ENCODE measurements at regions not wholly inside any gene's neighbourhood (a gene's known extent, or its start where the extent isn't known, plus 50 kb on each side); places are given as distances from the start of the nearest gene placed in this dataset.
A peak's percentile ranks its signal among the peaks of the same experiment; 100 is the strongest.

DNA sequence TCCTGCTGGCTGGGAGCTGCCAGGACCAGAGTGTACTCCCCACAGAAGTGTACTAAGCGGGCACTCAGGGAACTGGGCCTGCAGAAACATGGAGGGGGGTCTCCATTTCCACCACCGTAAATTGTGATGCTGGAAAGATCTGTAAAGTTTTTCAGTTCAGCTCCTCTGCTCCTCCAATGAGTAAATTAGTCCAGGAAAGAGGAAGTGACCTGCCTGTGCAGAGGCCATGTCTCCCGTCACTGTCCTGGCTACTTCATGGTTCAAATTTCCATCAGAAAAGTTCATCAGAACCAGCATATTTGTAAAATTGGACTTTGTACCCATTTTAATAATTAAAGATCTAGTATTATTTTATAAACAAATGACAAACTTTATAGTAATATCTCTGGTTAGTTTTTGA, 226.7 kb upstream of the THBS1 start:
- no peak for DNase-seq (ENCODE audit: low spot score)

DNA sequence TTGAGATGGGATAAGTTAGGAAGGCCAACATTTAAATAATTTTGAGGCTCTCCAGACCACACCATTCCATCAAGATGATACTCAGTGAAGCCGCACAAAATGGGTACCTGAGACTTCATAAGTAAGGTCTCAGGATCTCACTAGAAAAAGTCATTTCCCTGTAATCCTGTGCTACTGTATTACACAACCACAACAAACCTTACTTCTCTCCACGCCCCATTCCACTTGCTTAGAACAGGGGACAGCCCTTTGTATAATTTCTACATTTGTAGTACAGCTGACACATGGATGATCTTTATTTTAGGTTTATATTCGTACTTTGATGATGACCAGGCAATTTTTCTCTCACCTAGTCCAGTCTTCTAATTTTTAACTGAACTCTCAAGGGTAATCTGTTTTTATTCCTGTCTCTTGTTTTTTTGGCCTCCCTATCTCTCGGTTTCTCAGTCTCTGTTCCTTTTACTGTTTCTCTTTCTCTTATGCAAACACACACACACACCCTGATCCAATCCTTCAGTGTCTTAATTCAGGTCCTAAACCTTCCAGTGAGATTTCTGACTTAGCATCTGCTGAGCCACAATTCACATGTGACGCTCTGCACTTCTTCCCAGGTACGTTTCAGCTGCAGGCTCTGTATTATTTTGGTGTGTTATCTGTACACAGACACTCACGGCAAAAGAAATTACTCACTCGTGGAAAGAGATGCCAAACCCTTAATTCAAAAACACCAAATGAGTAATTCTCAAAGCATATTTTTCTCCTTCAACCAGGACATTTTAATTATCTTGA, 223.2 kb upstream of the THBS1 start:
- no peak for DNase-seq (ENCODE audit: low spot score)

DNA sequence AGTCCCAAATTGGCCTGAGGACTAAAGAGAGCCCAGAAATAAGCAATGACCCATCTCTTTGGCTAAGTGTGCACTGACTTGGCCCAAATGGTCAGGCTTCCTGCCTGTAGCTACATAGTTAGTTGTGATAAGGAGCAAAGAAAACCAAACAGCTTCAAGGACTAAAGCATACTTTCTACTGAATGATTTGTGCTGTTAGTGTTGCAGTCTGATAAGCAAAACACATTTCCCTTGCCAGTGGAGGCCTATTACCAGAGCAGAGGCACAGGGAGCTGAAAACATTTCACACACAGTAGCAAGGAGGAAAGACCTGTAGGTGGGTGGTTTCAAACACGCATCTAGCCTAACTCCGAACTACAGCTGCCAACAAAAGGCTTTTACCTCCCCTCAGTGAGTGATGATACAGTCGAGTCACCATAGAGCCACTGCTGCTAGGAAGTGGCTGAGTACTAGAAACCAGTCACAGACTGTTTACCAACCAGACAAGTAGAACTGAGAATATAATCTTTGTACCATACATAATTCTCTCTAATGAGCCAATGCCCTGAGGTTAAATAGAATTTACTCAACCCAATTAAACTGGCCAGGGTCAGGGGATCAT, 222.3 kb upstream of the THBS1 start:
- DNase-seq (ENCODE audit: low spot score) = no peak

DNA sequence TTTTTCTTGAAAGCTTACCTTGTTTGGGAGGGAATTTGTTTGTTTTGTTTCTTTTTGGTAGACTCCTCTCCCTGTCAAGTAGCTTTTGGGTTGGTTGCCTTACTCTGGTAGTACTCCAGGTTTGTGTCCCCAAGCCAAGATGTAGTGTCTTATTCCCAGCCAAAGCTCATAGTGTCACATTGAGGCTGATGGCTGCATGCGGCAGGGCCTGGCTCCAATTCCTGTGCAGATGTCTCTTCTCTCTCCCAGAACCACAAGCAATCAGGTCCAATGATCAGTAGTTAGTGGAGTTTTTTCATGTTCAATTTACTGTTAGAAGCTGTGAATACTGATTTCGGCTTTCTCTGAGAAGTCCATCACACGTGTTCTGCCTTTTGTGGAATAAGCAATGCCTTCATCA, 221.1 kb upstream of the THBS1 start:
- no peak for DNase-seq (ENCODE audit: low spot score)

DNA sequence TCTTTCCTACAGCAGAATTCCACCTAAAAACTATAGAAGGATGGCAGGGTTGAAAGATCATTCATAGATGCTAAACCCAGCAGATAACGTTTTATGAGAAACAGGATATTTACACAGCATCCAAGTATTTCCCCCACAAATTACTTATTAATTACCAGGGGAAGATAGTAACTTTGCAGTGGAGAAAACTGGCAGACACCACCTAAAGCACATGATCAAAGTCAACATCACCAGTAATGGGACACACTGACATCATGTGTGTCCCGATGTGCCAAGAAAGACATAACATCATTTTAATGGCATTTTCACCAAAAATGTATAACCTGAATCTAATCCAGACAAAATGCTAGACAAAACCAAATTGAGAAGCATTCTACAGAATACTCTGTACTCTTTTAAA, 220.4 kb upstream of the THBS1 start:
- DNase-seq (ENCODE audit: low spot score) = no peak

DNA sequence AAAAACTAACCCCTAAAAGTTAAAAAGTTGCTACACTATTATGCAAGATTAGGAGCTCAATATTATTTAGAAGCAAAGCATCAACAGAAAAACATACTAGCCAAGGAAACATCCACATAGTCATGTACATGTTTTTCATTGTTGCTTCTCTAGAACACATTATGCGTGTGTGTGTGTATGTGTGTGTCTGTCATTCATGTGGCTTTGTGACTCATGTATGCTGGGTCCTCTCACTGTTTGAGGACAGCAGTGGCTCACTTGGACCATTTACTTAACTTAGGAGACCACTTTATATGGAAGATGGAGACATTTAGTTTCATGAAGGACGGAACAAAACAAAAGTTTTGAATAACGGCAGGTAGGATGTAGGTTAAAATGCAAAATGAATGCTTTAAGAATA, 219.4 kb upstream of the THBS1 start:
- DNase-seq (ENCODE audit: low spot score) = no peak

DNA sequence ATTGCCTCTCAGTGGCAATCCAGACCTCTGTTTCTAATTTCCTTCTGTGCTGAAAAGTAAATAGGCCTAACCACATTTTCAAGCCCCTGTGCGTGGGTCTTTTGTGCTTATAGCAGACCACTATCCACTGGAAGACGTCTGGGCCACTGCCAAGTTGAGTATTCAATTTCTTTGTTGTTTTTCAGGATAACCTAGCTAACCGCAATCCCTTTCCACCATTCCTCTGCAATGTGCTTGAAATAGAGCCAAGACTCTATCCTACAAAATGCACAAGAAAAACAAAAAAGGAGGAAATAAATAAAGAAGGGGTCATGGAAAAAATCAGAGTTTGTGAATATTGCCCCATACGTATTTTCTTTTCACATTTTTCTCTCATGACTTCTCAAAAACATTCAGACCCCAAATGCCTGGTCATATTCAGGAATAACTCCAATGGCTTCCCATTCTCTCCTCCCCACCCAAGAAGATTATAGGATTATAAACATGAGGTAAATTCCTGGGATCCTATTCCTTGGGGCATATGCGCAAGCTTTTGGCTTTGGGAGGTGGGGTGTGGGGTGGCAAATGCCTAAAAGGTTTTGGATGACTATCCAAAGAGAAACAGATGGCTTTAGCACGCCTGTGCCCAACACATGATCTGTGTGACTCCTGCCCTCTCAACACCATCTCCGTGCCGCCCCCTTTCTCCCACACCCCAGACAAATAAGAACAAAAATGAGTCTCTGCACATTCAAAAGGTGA, 217.9 kb upstream of the THBS1 start:
- DNase-seq (ENCODE audit: low spot score) = no peak

DNA sequence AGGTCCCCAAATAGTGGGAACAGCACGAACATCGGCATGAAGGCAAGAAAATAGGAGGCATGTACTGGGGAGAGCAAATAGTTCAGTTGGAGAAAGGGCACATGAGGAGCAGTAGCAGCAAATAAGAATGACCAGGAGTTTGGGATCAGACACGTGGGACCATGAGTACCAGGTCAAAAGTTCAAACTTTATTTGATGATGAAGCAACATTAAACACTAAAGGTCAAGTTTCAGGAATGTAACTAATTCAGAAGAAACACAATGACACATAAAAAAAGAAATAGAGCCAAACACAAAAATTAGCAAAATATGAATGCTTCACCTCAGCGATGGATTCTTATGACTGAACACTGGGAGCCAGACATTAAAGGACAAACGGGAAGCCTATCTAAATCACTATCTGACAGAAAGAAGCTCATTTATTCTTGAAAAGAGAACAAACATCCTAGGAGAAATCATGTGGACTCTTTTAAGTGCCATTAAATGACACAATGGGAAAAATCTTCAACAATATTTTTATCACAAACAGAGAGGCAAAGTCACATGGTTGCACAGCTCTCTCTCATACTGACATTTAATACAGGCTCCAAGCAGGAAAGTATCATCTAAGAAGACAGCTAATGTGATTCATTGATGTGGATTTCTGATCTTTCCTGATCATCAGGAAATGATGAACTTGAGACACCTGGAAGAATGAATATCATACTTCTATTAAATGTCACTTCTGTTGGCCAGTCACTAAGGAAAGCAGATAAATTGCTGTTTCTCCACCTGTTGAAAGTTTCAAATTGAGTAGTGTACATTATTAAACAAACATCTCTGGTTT, 216.9 kb upstream of the THBS1 start:
- DNase-seq (ENCODE audit: low spot score) = no peak

DNA sequence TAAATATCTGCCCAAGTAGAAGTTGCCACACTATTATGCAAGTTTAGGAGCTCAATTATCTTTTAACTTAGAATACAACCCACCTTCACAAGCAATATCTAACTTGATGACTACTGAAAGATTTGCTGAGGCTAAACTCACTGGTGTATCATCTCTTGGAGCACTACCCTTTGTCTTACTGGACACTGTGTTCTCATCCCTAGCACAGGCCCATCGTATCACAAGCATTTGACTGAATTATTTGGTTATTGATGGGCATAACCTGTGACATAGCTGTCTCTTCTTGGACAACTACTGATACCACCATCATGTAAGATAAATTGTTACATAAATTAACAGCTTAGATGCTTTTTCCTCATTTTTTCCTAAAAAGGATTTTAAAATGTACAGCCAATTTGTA, 216.2 kb upstream of the THBS1 start:
- DNase-seq (ENCODE audit: low spot score) = no peak

DNA sequence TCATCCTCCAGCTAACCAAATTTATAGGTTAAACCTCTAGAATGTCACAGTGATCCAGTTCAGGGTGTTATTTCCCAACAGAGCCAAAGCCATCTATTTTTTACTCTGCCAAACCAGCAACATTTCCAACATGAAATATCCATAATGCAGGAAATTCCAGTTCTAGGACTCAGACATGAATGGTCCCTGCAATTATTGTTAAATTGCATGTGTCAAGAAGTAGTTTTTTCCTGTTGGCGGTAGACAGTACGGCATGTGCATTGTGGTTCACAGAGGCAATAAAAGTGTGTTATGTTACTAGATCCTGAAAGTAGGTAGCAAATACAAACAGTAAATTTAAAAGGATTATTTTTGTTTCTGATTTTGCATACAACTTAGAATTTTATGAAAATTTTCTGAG, 215.7 kb upstream of the THBS1 start:
- DNase-seq (ENCODE audit: low spot score) = no peak

DNA sequence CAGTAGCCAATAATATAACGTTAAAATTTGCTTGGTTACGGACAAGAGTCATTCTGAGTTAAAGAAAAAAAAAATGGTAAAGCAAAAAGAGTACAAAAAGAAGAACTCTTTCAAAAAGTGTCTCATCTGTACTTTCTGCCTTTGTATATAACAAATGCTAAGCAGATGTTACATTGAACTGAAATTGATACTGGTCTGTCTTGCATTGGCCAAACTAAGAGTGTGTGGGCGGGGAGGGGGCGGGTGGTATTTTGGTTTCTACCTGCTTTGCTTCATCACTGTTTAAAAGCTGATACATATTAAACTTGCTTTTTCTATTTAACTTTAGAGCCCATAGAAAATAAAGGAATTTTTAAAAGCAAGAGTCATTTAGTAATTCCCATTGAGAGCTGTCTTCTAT, 215.0 kb upstream of the THBS1 start:
- DNase-seq (ENCODE audit: low spot score) = no peak

DNA sequence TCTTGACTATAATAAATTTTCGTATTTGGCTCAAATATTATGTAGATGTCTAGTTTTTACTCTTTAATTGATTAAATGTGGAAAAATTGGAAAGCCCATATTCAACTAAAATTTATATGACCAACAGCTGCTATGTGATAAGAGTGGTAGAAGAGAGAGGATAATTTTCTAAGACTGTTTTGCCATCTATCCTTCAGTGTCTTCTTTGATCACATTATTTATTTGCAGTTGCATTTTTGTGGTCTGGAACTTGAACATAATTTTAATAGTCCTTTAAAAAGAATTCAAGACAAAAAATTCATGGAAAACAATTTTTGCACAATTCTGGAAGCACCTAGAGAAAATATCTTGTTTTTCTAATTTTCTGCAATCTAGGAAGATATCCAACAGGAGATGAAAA, 213.3 kb upstream of the THBS1 start:
- DNase-seq (ENCODE audit: low spot score) = no peak

DNA sequence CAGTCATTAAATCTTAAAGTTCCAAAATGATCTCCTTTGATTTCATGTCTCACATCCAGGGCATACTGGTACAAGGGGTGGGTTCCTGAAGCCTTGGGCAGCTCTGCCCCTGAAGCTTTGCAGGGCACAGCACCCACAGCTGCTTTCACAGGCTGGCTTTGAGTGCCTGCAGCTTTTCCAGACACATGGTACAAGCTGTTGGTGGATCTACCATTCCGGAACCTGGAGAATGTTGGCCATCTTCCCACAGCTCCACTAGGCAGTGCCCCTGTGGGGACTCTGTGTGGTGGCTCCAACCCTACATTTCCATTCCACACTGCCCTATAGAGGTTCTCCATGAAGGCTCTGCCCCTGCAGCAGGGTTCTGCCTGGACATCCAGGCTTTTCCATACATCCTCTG, 211.1 kb upstream of the THBS1 start:
- DNase-seq (ENCODE audit: low spot score) = no peak

DNA sequence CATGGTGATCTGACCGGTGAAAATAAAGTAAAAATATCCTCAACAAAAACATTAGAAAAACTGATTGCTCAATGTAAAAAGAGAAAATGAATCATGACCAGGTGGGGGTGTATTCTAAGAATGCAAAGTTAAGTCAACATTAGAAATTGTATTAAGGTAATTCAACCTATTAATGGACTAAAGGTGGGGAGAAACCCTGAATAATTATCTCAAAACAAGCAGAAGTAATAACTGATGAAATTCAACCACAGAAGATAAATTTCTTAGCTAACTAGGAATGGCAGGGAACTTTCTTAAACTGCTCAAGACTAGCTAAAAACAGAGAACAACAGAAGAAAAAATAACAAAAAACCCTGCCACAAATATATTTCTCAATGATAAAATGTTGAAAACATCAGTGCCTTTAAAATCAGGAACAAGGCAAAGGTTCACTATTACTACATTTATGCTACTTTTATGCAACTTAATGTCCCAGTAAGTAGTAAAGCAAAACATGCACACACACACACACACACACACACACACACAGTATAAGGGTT, 204.4 kb upstream of the THBS1 start:
- DNase-seq (ENCODE audit: low spot score) = no peak

DNA sequence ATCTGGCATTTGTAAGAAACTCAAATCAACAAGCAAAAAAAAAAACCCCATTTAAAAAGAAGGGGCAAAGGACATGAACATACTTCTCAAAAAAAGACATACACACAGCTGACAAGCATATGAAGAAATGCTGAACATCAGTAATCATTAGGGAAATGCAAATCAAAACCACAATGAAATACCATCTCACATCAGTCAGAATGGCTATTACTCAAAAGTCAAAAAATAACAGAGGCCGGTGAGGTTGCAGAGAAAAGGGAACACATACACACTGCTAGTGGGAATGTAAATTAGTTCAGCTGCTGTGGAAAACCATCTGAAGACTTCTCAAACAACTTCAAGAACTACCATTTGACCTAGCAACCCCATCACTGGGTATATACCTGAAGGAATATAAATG, 199.4 kb upstream of the THBS1 start:
- no peak for DNase-seq (ENCODE audit: low spot score)

DNA sequence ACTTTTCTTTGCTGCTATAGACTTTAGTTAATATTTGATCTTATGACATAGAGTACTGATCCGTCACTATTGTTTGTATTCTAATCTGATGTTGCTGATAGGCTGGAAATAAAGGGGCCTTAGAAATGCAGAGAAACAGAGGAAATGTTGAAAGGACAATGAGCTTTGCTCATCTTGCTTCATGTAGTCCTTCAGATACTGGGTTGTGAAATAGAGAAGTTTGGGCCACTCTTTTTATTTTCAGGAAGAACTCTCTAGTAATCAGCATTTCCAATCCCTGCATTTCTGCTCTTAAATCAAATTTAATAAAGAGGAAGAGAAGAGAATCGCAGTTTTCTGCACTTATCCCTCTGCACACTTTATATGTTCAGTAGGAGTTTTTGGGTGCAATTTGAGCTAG, 192.8 kb upstream of the THBS1 start:
- no peak for DNase-seq (ENCODE audit: low spot score)

DNA sequence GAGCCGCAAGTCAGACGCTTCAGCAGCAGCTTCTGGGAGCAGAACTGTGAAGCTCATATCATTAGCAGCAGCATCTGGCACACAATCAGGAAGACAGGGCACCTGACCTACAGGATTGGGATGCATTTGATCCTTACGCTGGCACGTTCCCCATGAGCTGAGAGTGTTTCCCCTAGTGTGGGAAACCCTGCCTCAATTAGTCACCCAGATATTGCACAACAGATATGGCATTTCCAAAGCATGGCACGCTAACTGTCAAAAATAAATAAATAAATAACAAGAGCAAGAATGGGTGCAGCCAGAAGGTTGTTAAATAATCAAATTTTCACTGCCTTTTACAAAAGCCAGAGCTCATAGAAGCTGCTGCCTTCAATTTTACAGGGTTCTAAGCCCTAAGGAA, 189.6 kb upstream of the THBS1 start:
- no peak for DNase-seq (ENCODE audit: low spot score)

DNA sequence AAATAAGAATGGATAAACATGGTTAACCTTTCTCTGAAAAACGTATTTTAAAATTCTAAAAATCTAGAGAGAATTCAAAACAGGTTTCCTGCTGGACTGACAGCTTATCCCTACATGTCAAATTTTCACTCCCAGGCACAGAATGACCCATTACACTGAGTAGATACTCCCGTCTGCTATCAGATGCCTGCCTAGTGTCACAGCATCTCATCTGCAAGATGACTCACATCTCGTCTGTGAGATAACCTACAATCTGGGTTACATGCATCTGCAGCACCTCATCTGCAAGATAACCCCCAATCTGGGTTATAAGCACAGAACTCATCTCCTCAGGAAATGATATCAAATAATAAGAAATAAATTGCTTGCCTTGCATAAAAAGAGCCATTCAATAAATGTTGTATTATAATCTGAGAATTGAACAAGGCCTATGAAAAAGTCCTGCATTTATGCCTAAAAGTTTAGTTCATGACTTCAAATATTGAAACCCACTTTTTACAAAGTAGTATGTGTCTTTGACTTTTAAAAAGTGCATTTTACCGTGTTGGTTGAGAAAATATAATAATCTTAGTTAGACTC, 188.3 kb upstream of the THBS1 start:
- no peak for DNase-seq (ENCODE audit: low spot score)

DNA sequence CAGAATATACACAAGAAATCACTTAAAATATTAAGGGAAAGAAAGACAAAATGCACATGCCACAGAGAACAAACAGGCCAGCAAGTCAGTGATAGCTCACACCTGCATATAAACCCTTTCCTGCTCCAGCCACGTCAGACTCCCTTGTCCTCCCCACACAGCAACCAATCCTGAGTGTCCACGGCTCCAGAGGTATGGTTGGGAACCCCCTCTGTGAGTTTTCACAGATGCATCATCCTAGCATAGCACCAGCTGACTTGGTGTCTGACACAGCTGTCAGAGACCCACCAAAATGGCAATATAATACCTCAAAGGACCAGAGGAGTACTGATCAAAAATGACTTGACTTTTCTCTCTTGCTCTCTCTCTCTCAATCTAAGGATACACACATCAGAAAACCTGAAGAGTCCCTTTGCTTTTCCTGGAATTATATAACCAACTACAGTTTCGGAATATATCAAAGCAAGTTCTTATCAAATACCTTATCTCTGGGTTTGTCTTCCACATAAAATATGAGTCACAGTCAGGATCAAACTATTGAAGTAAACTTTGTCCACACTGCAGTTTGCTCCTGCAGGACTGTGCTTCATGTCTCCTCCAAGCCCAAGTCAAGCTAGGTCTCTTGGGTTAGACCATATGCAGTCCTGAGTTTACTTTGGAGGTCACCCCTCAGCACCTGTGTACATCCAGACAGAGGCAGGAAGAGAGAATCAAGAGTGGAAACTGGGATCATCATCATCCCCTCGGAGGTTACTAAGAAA, 187.1 kb upstream of the THBS1 start:
- peak; percentile 43 for DNase-seq (ENCODE audit: low spot score)

DNA sequence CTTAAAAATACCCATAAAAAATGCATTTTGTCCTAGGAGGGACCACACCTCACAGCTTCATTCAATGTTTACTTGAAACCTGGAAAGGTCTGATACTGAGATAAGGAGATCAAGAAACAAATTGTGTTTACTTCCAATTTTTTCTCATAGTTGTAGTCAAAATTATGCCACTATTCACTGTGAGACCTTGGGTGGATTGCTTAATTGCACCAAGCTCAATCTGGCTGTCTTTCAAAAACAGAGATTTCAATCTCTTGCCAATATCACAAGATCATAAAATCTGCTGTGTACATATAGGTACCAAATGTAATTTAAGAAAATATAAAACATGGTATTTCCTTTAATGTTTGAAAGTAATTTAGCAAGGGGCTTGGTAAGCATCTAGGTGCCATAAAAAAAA, 186.4 kb upstream of the THBS1 start:
- DNase-seq (ENCODE audit: low spot score) = no peak

DNA sequence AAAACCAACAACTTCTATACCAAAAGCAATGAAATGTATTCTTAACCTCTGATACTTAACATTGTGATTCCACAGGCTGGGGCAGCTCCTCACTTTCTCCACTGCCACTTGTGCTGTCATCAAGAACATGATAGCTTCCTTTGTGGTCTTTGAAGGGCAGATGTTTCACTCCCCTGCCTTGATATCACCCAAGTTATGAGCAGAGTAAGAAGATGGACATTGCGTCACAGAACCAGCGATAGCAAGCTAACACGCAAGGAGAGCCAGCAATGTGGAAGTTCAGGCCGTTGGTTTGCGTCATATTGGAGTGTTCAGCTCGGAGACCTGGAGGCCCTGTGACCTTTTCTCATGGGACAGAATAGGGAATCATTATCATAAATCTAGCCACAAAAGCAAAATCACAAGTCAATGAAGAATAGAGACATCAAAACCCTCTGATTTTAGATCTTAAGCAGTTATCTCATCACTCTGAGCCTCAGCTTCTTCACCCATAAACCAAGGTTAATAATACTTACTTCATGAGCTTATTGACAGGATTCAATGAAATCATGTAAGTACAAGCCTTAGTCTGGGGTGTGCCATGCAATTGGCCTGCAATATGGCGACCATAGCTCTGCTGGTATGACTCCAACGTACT, 183.8 kb upstream of the THBS1 start:
- DNase-seq (ENCODE audit: low spot score) = no peak

Measured in SW480 (cell line).